HCT116 (cell line): ENCODE measurements at regions not wholly inside any gene's neighbourhood (a gene's known extent, or its start where the extent isn't known, plus 50 kb on each side); places are given as distances from the start of the nearest gene placed in this dataset.

Source experiments
- ATAC-seq: fragments of 200-7000 bp; cut with Tn5 transposase; 2 replicates; pipeline ENCODE4 v1.9.1; 2020; ENCODE audit warnings: mild to moderate bottlenecking, moderate library complexity
- BruUV-seq: library from RNA; stranded (reverse); fragments of 400-500 nt; replicated peaks from 2 replicates; lab custom pipeline; 2021; lab: Mats Ljungman, UMichigan
- CTCF ChIA-PET: fragments of 300-600 bp; sonication (Branson Sonifier 250); formaldehyde crosslinking; loops from one replicate; lab custom pipeline; 2021; ENCODE audit warnings: antibody characterized with exemption; lab: Charles Lee
- POLR2A ChIA-PET: fragments of 300-600, 350-600 bp; sonication (Branson Sonifier 250); formaldehyde crosslinking; loops from one replicate; lab custom pipeline; 2021; ENCODE audit warnings: antibody characterized with exemption; lab: Charles Lee
- RAD21 ChIA-PET, 2 experiments: fragments of 300-600 bp; sonication (Branson Sonifier 250); formaldehyde crosslinking; loops; one replicate each; lab custom pipeline; 2023; ENCODE audit warnings: low total read pairs in 2 of 2; ENCODE audit not compliant: uncharacterized antibody in 2 of 2, unreplicated experiment in 2 of 2, low non-redundant PET in 1 of 2; lab: Charles Lee
- DNase-seq: peaks from one replicate; pipeline ENCODE4 v3.0.0-alpha.2; 2010; ENCODE audit warnings: low read depth, low spot score
- H2AFZ ChIP-seq: fragments of 200-600 bp; shearing (Covaris generic), sonication (generic); 2 replicates; pipeline ENCODE4 v1.6.1; 2017; ENCODE audit warnings: low read depth, mixed run types, mixed read lengths, antibody characterized with exemption, low read length; ENCODE audit not compliant: poor library complexity, severe bottlenecking
- H3K27ac ChIP-seq: 2 replicates; pipeline ENCODE4 v1.5.1; 2012; ENCODE audit warnings: low read depth, low read length
- H3K27me3 ChIP-seq: fragments of 200-600 bp; sonication (generic); 2 replicates; pipeline ENCODE4 v1.6.1; 2016; ENCODE audit warnings: mixed run types, low read length, mixed read lengths; ENCODE audit not compliant: insufficient read depth
- H3K36me3 ChIP-seq, 2 experiments: fragments of 200-500 bp in 1 of 2; fragments of 200-600 bp in 1 of 2; sonication (Bioruptor generic) in 1 of 2; sonication (generic) in 1 of 2; 2 replicates each; pipeline versions ENCODE4 v1.5.1 to v1.6.1; 2014 to 2016; ENCODE audit warnings: low read length in 2 of 2, inconsistent platforms in 1 of 2, mixed read lengths in 1 of 2, mixed run types in 1 of 2; ENCODE audit not compliant: insufficient read depth in 2 of 2, control insufficient read depth in 1 of 2
- H3K4me1 ChIP-seq, 2 experiments: fragments of 200-600 bp in 1 of 2; sonication (generic) in 1 of 2; 2 replicates each; pipeline versions ENCODE4 v1.5.1 to v1.6.1; 2012 to 2017; ENCODE audit warnings: low read length in 2 of 2, inconsistent platforms in 1 of 2, mild to moderate bottlenecking in 1 of 2, mixed read lengths in 1 of 2, mixed run types in 1 of 2, moderate library complexity in 1 of 2; ENCODE audit not compliant: insufficient read depth in 2 of 2, control insufficient read depth in 1 of 2
- H3K4me2 ChIP-seq: fragments of 200-600 bp; sonication (generic); 2 replicates; pipeline ENCODE4 v1.6.1; 2017; ENCODE audit warnings: mixed run types, low read length, mixed read lengths
- H3K4me3 ChIP-seq, 2 experiments: fragments of 200-600 bp in 1 of 2; sonication (generic) in 1 of 2; replicated peaks in 1 of 2; 2 replicates each; pipeline ENCODE4 v1.5.1; 2011 to 2016; ENCODE audit warnings: low read length in 2 of 2, control low read depth in 1 of 2, low read depth in 1 of 2, mild to moderate bottlenecking in 1 of 2, mixed read lengths in 1 of 2, mixed run types in 1 of 2
- H3K79me2 ChIP-seq: fragments of 200-600 bp; sonication (generic); 2 replicates; pipeline ENCODE4 v1.6.1; 2017; ENCODE audit warnings: mild to moderate bottlenecking, mixed run types, low read length, moderate library complexity, mixed read lengths; ENCODE audit not compliant: insufficient read depth
- H3K9ac ChIP-seq: fragments of 200-600 bp; sonication (generic); 2 replicates; pipeline ENCODE4 v1.6.1; 2016; ENCODE audit warnings: low read length, mixed read lengths
- H3K9me2 ChIP-seq: fragments of 200-600 bp; sonication (generic), shearing (Covaris generic); 2 replicates; pipeline ENCODE4 v1.6.1; 2017; ENCODE audit warnings: mixed run types, mild to moderate bottlenecking, moderate library complexity; ENCODE audit not compliant: insufficient read depth
- H3K9me3 ChIP-seq, 2 experiments: fragments of 200-500 bp in 1 of 2; fragments of 200-600 bp in 1 of 2; sonication (Bioruptor generic) in 1 of 2; sonication (generic) in 1 of 2; 2 replicates each; pipeline ENCODE4 v1.6.1; 2014 to 2017; ENCODE audit warnings: low read length in 2 of 2, mixed read lengths in 2 of 2, inconsistent platforms in 1 of 2, low read depth in 1 of 2, mild to moderate bottlenecking in 1 of 2, mixed run types in 1 of 2, moderate library complexity in 1 of 2; ENCODE audit not compliant: control insufficient read depth in 1 of 2, insufficient read depth in 1 of 2
- H4K20me1 ChIP-seq: fragments of 200-600 bp; sonication (generic), shearing (Covaris generic); 2 replicates; pipeline ENCODE4 v1.6.1; 2017; ENCODE audit warnings: mixed run types, mild to moderate bottlenecking, moderate library complexity; ENCODE audit not compliant: insufficient read depth
- ATF3 ChIP-seq: IDR thresholded peaks from 2 replicates; pipeline ENCODE4 v1.6.1; 2012
- CBX3 ChIP-seq: IDR thresholded peaks from 2 replicates; pipeline ENCODE4 v1.6.1; 2012; ENCODE audit warnings: low read depth
- CEBPB ChIP-seq: IDR thresholded peaks from 2 replicates; pipeline ENCODE4 v1.6.1; 2012; ENCODE audit warnings: low read depth
- EGR1 ChIP-seq: IDR thresholded peaks from 2 replicates; pipeline ENCODE4 v1.6.1; 2012; ENCODE audit warnings: low read depth
- ELF1 ChIP-seq: IDR thresholded peaks from 2 replicates; pipeline ENCODE4 v1.6.1; 2012; ENCODE audit warnings: low read depth, borderline replicate concordance
- EZH2phosphoT487 ChIP-seq: fragments of 200-600 bp; IDR thresholded peaks from 2 replicates; pipeline ENCODE4 v1.6.1; 2018; ENCODE audit warnings: antibody characterized with exemption, borderline replicate concordance
- JUND ChIP-seq: IDR thresholded peaks from 2 replicates; pipeline ENCODE4 v1.6.1; 2012
- MAX ChIP-seq: IDR thresholded peaks from 2 replicates; pipeline ENCODE4 v1.6.1; 2012
- POLR2A ChIP-seq: IDR thresholded peaks from 2 replicates; pipeline ENCODE4 v1.7.0; 2011; ENCODE audit warnings: borderline replicate concordance; ENCODE audit not compliant: insufficient read depth, insufficient read length; ENCODE audit errors: extremely low read depth
- POLR2AphosphoS5 ChIP-seq: IDR thresholded peaks from 2 replicates; pipeline ENCODE4 v1.6.1; 2011; ENCODE audit warnings: mild to moderate bottlenecking, low read depth, low read length, moderate library complexity
- RAD21 ChIP-seq: IDR thresholded peaks from 2 replicates; pipeline ENCODE4 v1.6.1; 2012; ENCODE audit warnings: low read depth, mild to moderate bottlenecking
- SP1 ChIP-seq: IDR thresholded peaks from 2 replicates; pipeline ENCODE4 v1.6.1; 2012; ENCODE audit warnings: low read depth
- SRF ChIP-seq: IDR thresholded peaks from 2 replicates; pipeline ENCODE4 v1.6.1; 2012; ENCODE audit warnings: low read depth
- ZFX ChIP-seq: fragments of 450-650 bp; IDR thresholded peaks from 2 replicates; pipeline ENCODE4 v1.6.1; 2017
- intact Hi-C: fragments of 100-400 bp; cut with micrococcal nuclease; formaldehyde crosslinking; loops from 2 replicates; pipeline ENCODE4 v1.10.0; 2022

DNA sequence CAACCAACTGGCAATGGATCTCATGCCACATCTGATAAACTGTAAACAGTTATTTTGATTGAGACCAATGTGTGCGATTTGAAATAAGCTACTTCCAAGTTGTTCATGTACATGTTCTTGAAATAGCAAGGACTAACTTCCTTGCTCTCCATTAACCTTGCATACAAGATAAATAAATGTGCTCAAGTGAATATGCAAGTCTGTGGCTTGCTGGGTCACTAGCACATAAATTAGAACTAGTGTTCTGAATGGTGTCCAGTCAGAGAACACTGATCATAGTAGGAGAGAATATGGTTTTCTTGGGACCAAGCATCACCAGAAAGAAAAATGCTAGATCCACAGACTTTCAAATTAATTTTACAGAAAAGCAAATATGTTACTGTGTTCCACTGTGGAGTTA lies 640.0 kb upstream of the CCDC54 start:
- ATAC-seq (no peak), DNase-seq (no peak)
- no peaks in the 10 kb centered on the region for H3K9me3 ChIP-seq
- BruUV-seq, result no TSS peak
- no peak for TF ChIP-seq ZFX
- no peak for TF ChIP-seq ATF3
- no peak for TF ChIP-seq EZH2phosphoT487
- TF ChIP-seq POLR2AphosphoS5, result no peak
- no peak for TF ChIP-seq EGR1
- TF ChIP-seq RAD21, result no peak
- TF ChIP-seq ELF1, result no peak
- no peak for TF ChIP-seq MAX
- no peak for TF ChIP-seq CEBPB
- ChIA-PET POLR2A (no interaction called here), RAD21 (no interaction called here), CTCF (no interaction called here)
- no peak overlapping the region for H3K9ac ChIP-seq
- no peak overlapping the region for H3K4me3 ChIP-seq
- intact Hi-C loops, result no loop called here
- no peak overlapping the region for H3K27ac ChIP-seq
- H3K4me2 ChIP-seq, result no peak overlapping the region
- no peaks in the 10 kb centered on the region for H4K20me1 ChIP-seq
- H3K36me3 ChIP-seq, result no peaks in the 10 kb centered on the region
- no peaks in the 10 kb centered on the region for H3K4me1 ChIP-seq
- no peak overlapping the region for H2AFZ ChIP-seq
- H3K9me2 ChIP-seq, result no peaks in the 10 kb centered on the region
- H3K79me2 ChIP-seq, result no peaks in the 10 kb centered on the region
- H3K27me3 ChIP-seq, result no peaks in the 10 kb centered on the region

DNA sequence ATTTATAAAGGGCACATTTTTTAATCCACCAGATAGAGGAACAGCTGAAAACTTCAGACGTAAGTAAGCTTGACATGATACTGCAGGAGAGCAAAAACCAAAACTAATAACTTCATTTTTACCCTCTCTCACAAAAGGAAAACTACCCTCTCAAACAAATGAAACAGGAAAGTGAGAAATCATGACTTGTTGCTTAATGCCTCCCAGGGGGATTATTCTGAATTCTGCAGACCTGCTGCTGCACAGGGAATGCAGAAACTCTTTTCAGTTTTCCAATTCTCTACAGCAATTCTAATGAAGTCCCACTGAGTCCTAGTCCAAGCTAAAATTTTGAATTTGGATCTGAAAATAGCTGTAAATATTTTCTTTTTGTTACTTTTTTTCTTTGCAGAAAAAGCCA lies 637.1 kb upstream of the CCDC54 start:
- H3K4me2 ChIP-seq, result no peak overlapping the region
- no peaks in the 10 kb centered on the region for H3K27me3 ChIP-seq
- no peak overlapping the region for H3K4me3 ChIP-seq
- H3K9me2 ChIP-seq, result no peaks in the 10 kb centered on the region
- BruUV-seq, result no TSS peak
- intact Hi-C loops, result no loop called here
- no peaks in the 10 kb centered on the region for H3K9me3 ChIP-seq
- CTCF ChIA-PET, result no interaction called here
- RAD21 ChIA-PET, result no interaction called here
- H3K36me3 ChIP-seq, result no peaks in the 10 kb centered on the region
- H4K20me1 ChIP-seq, result no peaks in the 10 kb centered on the region
- DNase-seq (no peak), ATAC-seq (no peak)
- no peak overlapping the region for H3K27ac ChIP-seq
- no peaks in the 10 kb centered on the region for H3K4me1 ChIP-seq
- POLR2A ChIA-PET, result no interaction called here
- no peaks in the 10 kb centered on the region for H3K79me2 ChIP-seq
- no peak overlapping the region for H3K9ac ChIP-seq
- TF ChIP-seq CBX3, result no peak
- TF ChIP-seq ZFX, result no peak
- TF ChIP-seq SP1, result no peak
- no peak for TF ChIP-seq JUND
- no peak for TF ChIP-seq CEBPB
- no peak for TF ChIP-seq EZH2phosphoT487
- no peak for TF ChIP-seq EGR1
- TF ChIP-seq POLR2A, result no peak
- TF ChIP-seq SRF, result no peak
- no peak overlapping the region for H2AFZ ChIP-seq
